ENCODE measurements at regions not wholly inside any gene's neighbourhood (a gene's known extent, or its start where the extent isn't known, plus 50 kb on each side); places are given as distances from the start of the nearest gene placed in this dataset.
A peak's percentile ranks its signal among the peaks of the same experiment; 100 is the strongest.

DNA sequence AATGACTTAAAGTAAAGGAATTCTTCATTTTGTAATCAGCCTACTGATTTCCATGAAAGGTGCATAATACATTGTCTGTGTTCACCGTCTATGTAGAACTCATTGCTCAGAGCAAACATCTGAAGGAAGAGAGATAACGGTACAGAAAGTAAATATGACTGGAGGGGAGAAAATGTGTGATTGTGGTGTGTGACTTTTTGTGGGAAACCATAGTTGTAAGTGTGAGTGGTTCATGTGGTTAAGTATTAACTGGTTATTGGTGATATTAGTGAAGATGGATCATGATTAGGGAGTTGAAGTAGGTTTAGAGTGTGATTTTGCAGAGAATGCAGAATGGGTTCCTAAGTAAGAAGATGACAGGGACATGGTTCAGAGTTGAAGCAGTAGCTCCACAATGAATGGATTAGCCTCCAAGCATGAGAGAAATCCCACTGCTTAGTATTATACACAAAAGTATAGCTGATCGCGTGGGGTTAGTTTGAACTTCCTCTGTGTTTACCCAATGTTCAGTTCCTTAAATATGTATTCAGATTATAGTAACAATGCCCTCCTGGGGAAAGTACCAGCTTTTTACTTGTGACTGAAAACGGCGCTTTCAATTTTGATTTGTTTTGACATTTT lies 368.9 kb downstream of the UTRN start:
- no peaks in the 10 kb centered on the region for H3K27me3 ChIP-seq
- no peaks in the 10 kb centered on the region for H3K9me3 ChIP-seq
- H3K4me1 ChIP-seq = peaks cover under 1 to 18% of the 10 kb centered on the region in 2 donors
- DNase-seq = no peak
- peak overlapping the region in 1 of 2 donors; percentile 58 for H3K27ac ChIP-seq
- H3K4me3 ChIP-seq = no peak overlapping the region
- no peaks in the 10 kb centered on the region for H3K36me3 ChIP-seq
- TF ChIP-seq, protein P1, sequence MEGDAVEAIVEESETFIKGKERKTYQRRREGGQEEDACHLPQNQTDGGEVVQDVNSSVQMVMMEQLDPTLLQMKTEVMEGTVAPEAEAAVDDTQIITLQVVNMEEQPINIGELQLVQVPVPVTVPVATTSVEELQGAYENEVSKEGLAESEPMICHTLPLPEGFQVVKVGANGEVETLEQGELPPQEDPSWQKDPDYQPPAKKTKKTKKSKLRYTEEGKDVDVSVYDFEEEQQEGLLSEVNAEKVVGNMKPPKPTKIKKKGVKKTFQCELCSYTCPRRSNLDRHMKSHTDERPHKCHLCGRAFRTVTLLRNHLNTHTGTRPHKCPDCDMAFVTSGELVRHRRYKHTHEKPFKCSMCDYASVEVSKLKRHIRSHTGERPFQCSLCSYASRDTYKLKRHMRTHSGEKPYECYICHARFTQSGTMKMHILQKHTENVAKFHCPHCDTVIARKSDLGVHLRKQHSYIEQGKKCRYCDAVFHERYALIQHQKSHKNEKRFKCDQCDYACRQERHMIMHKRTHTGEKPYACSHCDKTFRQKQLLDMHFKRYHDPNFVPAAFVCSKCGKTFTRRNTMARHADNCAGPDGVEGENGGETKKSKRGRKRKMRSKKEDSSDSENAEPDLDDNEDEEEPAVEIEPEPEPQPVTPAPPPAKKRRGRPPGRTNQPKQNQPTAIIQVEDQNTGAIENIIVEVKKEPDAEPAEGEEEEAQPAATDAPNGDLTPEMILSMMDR (IDR thresholded peaks at IDR 0.05) = no peak
- peak; percentile 44 for ATAC-seq
- intact Hi-C loops (cut with DNase I) = no loop called here

DNA sequence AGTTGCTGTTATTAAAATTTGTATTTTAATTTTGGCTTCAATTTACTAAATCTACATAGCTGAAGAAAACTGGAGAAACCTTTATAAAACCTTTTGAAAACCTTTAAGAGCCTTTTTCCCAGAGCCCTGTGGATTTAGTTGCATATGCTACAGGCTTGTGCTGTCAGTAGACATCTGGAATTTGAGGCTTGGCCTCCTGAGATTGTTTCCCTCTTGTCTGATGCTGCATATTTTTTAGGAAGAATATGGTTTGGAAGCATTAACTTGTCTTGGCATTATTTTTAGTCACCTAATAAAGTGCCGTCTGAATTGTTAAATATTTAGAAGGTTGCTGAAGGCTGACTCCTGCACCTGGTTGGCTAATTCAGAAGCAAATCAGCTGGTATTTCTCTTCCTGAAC lies 369.4 kb downstream of the UTRN start:
- H3K4me1 ChIP-seq = peaks cover 5 to 23% of the 10 kb centered on the region in 2 donors
- H3K9me3 ChIP-seq = no peaks in the 10 kb centered on the region
- DNase-seq = no peak
- no peak overlapping the region for H3K4me3 ChIP-seq
- no peaks in the 10 kb centered on the region for H3K36me3 ChIP-seq
- no peak for ATAC-seq
- intact Hi-C loops (cut with DNase I) = no loop called here
- H3K27ac ChIP-seq = peak overlapping the region in 1 of 2 donors; percentile 58
- no peaks in the 10 kb centered on the region for H3K27me3 ChIP-seq
- TF ChIP-seq, protein P1 (IDR thresholded peaks at IDR 0.05) = no peak

DNA sequence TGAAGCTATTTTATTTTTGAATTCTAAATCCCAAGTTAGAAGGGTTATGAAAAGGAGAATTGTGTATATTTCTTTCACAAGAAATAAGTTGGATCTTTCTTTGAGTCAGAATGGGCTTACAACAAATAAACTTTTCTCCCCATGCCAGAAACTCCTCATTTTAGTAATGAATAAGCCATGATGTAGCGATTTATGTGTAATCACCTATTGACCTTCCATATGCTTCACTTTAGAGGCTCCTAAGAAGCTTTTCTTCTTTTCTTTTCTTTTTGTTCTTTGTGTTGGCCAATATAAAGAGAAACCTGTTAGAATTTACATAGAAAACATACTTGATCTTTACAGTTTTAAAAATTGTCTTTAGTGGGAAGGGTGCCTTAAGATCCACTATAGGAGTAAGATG lies 370.2 kb downstream of the UTRN start:
- no peak for ATAC-seq
- intact Hi-C loops (cut with DNase I) = no loop called here
- no peak for DNase-seq

DNA sequence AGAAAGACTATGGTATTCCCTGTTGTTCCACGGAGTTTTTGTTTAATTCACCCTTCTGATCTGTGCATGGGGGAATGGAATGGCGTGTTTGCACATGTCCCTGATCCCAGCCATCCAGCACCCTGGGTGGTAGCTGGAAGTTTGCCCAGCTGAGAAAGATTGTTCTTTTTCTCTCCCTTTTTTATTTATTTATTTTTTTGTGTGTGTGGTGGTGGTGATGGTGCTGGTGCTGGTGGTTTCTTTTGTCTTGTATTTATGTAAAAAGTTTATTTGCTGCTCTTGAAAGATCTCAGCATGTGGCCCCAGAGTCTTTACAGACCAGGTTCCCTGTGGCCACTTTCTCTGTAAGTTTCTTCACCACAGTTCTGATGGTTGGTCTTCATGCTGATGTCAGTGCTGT lies 372.6 kb downstream of the UTRN start:
- no peaks in the 10 kb centered on the region for H3K9me3 ChIP-seq
- intact Hi-C loops (cut with DNase I) = no loop called here
- H3K4me3 ChIP-seq = no peak overlapping the region
- ATAC-seq = no peak
- peak in 1 of 4 donors; percentile 10 for DNase-seq
- TF ChIP-seq, protein P1 (IDR thresholded peaks at IDR 0.05) = no peak
- H3K27ac ChIP-seq = no peak overlapping the region
- H3K27me3 ChIP-seq = no peaks in the 10 kb centered on the region
- no peaks in the 10 kb centered on the region for H3K36me3 ChIP-seq
- peaks cover 5 to 32% of the 10 kb centered on the region in 2 donors for H3K4me1 ChIP-seq

More for the DNA sequence above, 370.2 kb downstream of the UTRN start:
- no peak overlapping the region for H3K27ac ChIP-seq
- no peaks in the 10 kb centered on the region for H3K36me3 ChIP-seq
- no peak overlapping the region for H3K4me3 ChIP-seq
- H3K4me1 ChIP-seq = peaks cover 5 to 30% of the 10 kb centered on the region in 2 donors
- H3K9me3 ChIP-seq = no peaks in the 10 kb centered on the region
- H3K27me3 ChIP-seq = no peaks in the 10 kb centered on the region
- TF ChIP-seq, protein P1 (IDR thresholded peaks at IDR 0.05) = no peak

DNA sequence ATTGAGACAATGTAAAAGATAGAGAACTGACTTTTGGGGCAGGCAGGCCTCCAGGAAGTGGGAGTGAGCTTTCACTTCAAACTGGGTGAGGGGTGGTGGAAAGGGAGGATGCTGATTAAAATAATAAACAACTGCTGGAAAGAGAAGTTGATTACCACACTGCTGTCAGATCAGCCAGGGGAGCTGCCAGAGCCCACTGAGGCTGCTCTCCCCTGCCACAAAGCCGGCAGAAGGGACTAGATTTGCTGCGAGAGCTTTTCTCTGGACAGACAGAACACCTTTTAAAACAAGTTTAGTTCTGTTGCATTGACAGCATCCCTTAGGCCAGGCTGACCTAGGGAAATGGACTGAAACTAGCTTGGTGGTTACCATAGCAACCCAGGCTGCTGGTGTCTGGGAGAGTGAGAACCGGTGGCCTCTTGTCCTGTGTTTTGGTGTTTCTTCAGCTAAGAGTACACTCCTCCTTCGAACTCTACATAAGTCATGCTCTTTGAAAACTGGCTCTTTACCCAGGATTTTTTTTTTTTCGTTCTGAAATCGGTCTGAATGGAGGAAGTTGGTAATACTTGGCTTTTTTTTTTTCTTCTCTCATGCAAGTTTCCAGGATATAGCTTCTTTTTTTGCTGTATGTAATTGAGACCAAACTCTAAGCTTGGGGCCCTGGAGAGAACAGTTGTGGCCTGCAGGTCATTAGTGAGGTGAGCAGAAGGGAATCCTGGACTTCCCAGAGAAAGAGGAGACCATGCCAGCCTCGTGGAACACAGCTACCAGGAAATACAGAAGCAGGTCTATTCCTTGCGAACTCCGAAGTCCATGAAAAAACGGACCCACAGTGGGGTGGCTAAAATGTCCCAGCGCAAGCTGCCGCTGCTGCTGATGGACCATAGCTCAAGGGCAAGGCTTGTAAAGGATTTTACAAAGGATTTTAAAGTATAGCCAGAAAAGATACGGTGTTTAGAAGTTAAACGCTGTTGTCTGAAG lies 374.4 kb downstream of the UTRN start:
- H3K27me3 ChIP-seq = no peaks in the 10 kb centered on the region
- TF ChIP-seq, protein P1 (IDR thresholded peaks at IDR 0.05) = no peak
- DNase-seq (peak in 3 of 4 donors; percentile 6 to 63 (median 39)), ATAC-seq (peak; percentile 66)
- H3K4me1 ChIP-seq = peaks cover 5 to 29% of the 10 kb centered on the region in 2 donors
- no peak overlapping the region for H3K4me3 ChIP-seq
- no peaks in the 10 kb centered on the region for H3K36me3 ChIP-seq
- no peaks in the 10 kb centered on the region for H3K9me3 ChIP-seq
- intact Hi-C loops (cut with DNase I) = no loop called here
- H3K27ac ChIP-seq = peak overlapping the region; percentile 8 to 54
